Smooth muscle cell (in vitro differentiated cells): ENCODE measurements at regions not wholly inside any gene's neighbourhood (a gene's known extent, or its start where the extent isn't known, plus 50 kb on each side); places are given as distances from the start of the nearest gene placed in this dataset.
A peak's percentile ranks its signal among the peaks of the same experiment; 100 is the strongest.
"Not testable (repeated sequence)": the region's sequence is repeated elsewhere in the genome, so short reads cannot be mapped to it uniquely, and the experiment has no call there.

Experiments used
- DNase-seq: peaks from one replicate; lab custom pipeline; 2025; ENCODE audit not compliant: unreplicated experiment; lab: John Stamatoyannopoulos, UW
- H2AFZ ChIP-seq: fragments of 200-600 bp; sonication (generic); 2 replicates; pipeline ENCODE4 v1.6.0; 2016; ENCODE audit warnings: antibody characterized with exemption, low read depth, mild to moderate bottlenecking
- H3F3A ChIP-seq: fragments of 200-600 bp; sonication (generic); 2 replicates; pipeline ENCODE4 v1.6.0; 2017; ENCODE audit warnings: antibody characterized with exemption, low read depth
- H3K27ac ChIP-seq: fragments of 200-600 bp; sonication (generic); 2 replicates; pipeline ENCODE4 v1.5.1; 2016; ENCODE audit warnings: low read depth, mild to moderate bottlenecking
- H3K27me3 ChIP-seq: fragments of 200-600 bp; sonication (generic); 2 replicates; pipeline ENCODE4 v1.6.1; 2016; ENCODE audit warnings: low read depth, mild to moderate bottlenecking
- H3K36me3 ChIP-seq: fragments of 200-600 bp; sonication (generic); 2 replicates; pipeline ENCODE4 v1.5.1; 2016; ENCODE audit warnings: low read depth
- H3K4me1 ChIP-seq: fragments of 200-600 bp; sonication (generic); 2 replicates; pipeline ENCODE4 v1.5.1; 2016; ENCODE audit warnings: low read depth
- H3K4me2 ChIP-seq: fragments of 200-600 bp; sonication (generic); 2 replicates; pipeline ENCODE4 v1.6.0; 2016; ENCODE audit warnings: mild to moderate bottlenecking
- H3K4me3 ChIP-seq: fragments of 200-600 bp; sonication (generic); 2 replicates; pipeline ENCODE4 v1.5.1; 2016; ENCODE audit warnings: mild to moderate bottlenecking
- H3K79me2 ChIP-seq: fragments of 200-600 bp; sonication (generic); 2 replicates; pipeline ENCODE4 v1.6.0; 2016; ENCODE audit warnings: low read depth, mild to moderate bottlenecking
- H3K9ac ChIP-seq: fragments of 200-600 bp; sonication (generic); 2 replicates; pipeline ENCODE4 v1.6.0; 2016; ENCODE audit warnings: low read depth
- H3K9me3 ChIP-seq: fragments of 200-600 bp; sonication (generic); replicated peaks from 2 replicates; pipeline ENCODE4 v1.5.1; 2016; ENCODE audit warnings: low read depth
- H4K20me1 ChIP-seq: fragments of 200-600 bp; sonication (generic); 2 replicates; pipeline ENCODE4 v1.6.0; 2016; ENCODE audit warnings: low read depth
- CTCF ChIP-seq: fragments of 200-600 bp; sonication (generic); IDR thresholded peaks from 2 replicates; pipeline ENCODE4 v1.5.1; 2017; ENCODE audit warnings: borderline replicate concordance, mild to moderate bottlenecking, antibody characterized with exemption; ENCODE audit not compliant: insufficient read depth, poor library complexity, severe bottlenecking
- WGBS: methylation state at CpG from one replicate; pipeline ENCODE4 v1.1.7; 2016; ENCODE audit warnings: low lambda C conversion rate; 5-methylcytosine and 5-hydroxymethylcytosine counted together

- Histone ChIP-seq H3K9ac (no peak overlapping the region), H3K9me3 (no peaks in the 10 kb centered on the region), H3K36me3 (no peaks in the 10 kb centered on the region), H3K4me3 (no peak overlapping the region), H3K4me1 (no peaks in the 10 kb centered on the region), H3F3A (no peaks in the 10 kb centered on the region), H3K4me2 (no peak overlapping the region), H2AFZ (no peak overlapping the region), H4K20me1 (no peaks in the 10 kb centered on the region), H3K79me2 (no peaks in the 10 kb centered on the region), H3K27ac (no peak overlapping the region), H3K27me3 (no peaks in the 10 kb centered on the region)
- 85% methylated on average over 1 of the region's 1 CpG for WGBS
- DNase-seq: no peak
- no peak for TF ChIP-seq CTCF
Observed at GRCh38 chr2:57490741-57491140, 555.9 kb upstream of the VRK2 start.

- WGBS: 77% methylated on average over 3 of the region's 3 CpGs
- no peak overlapping the region for H3K27ac ChIP-seq
- no peak overlapping the region for H2AFZ ChIP-seq
Observed at GRCh38 chr2:57491213-57491612, 555.4 kb upstream of the VRK2 start.

GRCh38 chr2:57493966-57494365 is 552.6 kb upstream of the VRK2 start:
- WGBS: 97% methylated on average over 4 of the region's 4 CpGs
- H3K9ac ChIP-seq: not testable (repeated sequence)

More at GRCh38 chr2:57491213-57491612, 555.4 kb upstream of the VRK2 start:
- H3K4me3 ChIP-seq: no peak overlapping the region
- H3K9ac ChIP-seq: no peak overlapping the region
- no peaks in the 10 kb centered on the region for H3K36me3 ChIP-seq
- H3K4me1 ChIP-seq: no peaks in the 10 kb centered on the region
- no peaks in the 10 kb centered on the region for H4K20me1 ChIP-seq
- no peak overlapping the region for H3K4me2 ChIP-seq
- H3F3A ChIP-seq: no peaks in the 10 kb centered on the region
- DNase-seq: no peak
- TF ChIP-seq CTCF: no peak
- no peaks in the 10 kb centered on the region for H3K79me2 ChIP-seq
- no peaks in the 10 kb centered on the region for H3K27me3 ChIP-seq
- no peaks in the 10 kb centered on the region for H3K9me3 ChIP-seq

GRCh38 chr2:57497489-57498096 is 549.0 kb upstream of the VRK2 start:
- H3K27me3 ChIP-seq: no peaks in the 10 kb centered on the region
- H3F3A ChIP-seq: no peaks in the 10 kb centered on the region
- TF ChIP-seq CTCF: peak; percentile 94
- H3K9ac ChIP-seq: no peak overlapping the region
- no peak overlapping the region for H3K4me3 ChIP-seq
- no peak for DNase-seq
- H3K36me3 ChIP-seq: no peaks in the 10 kb centered on the region
- H3K27ac ChIP-seq: no peak overlapping the region
- WGBS: 28% methylated on average over 3 of the region's 3 CpGs
- H3K4me1 ChIP-seq: no peaks in the 10 kb centered on the region
- H3K9me3 ChIP-seq: no peaks in the 10 kb centered on the region
- no peaks in the 10 kb centered on the region for H3K79me2 ChIP-seq
- no peak overlapping the region for H3K4me2 ChIP-seq
- no peaks in the 10 kb centered on the region for H4K20me1 ChIP-seq
- H2AFZ ChIP-seq: no peak overlapping the region

More at GRCh38 chr2:57493966-57494365, 552.6 kb upstream of the VRK2 start:
- H4K20me1 ChIP-seq, H3K4me1 ChIP-seq, H3K4me2 ChIP-seq, H3K27ac ChIP-seq, H3K36me3 ChIP-seq, DNase-seq, H3K79me2 ChIP-seq, H3K4me3 ChIP-seq, H3K27me3 ChIP-seq, H2AFZ ChIP-seq, H3F3A ChIP-seq, H3K9me3 ChIP-seq: not testable (repeated sequence)
